ENCODE measurements at regions not wholly inside any gene's neighbourhood (a gene's known extent, or its start where the extent isn't known, plus 50 kb on each side); places are given as distances from the start of the nearest gene placed in this dataset.

- FAIRE-seq (no peak), DNase-seq (ENCODE audit: low read depth in 1 of 2, low spot score in 1 of 2) (no peak), ATAC-seq (no peak)
- no peak overlapping the region for H3K4me3 ChIP-seq
- CTCF ChIA-PET: no interaction called here
- H3K27ac ChIP-seq: no peak overlapping the region
- POLR2A ChIA-PET: no interaction called here
- H3K9me3 ChIP-seq: no peaks in the 10 kb centered on the region
- H3K4me1 ChIP-seq: no peaks in the 10 kb centered on the region
- TF ChIP-seq NR3C1 (IDR thresholded peaks at IDR 0.05) (no peak), BHLHE40 (IDR thresholded peaks at IDR 0.05; ENCODE audit: low read depth, low read length) (no peak), HOXB5 (CRISPR knock-in tag; IDR thresholded peaks at IDR 0.05) (no peak), EP300 (IDR thresholded peaks at IDR 0.05) (no peak), ELK1 (IDR thresholded peaks at IDR 0.05; ENCODE audit: low read depth, low read length) (no peak), RFX5 (IDR thresholded peaks at IDR 0.05) (no peak), PHF8 (IDR thresholded peaks at IDR 0.05; ENCODE audit: borderline replicate concordance, low read depth) (no peak), CHD2 (IDR thresholded peaks at IDR 0.05; ENCODE audit: low read length, partially characterized antibody) (no peak), TFCP2L1 (CRISPR knock-in tag; IDR thresholded peaks at IDR 0.05) (no peak)
- TF ChIP-seq, protein P1, sequence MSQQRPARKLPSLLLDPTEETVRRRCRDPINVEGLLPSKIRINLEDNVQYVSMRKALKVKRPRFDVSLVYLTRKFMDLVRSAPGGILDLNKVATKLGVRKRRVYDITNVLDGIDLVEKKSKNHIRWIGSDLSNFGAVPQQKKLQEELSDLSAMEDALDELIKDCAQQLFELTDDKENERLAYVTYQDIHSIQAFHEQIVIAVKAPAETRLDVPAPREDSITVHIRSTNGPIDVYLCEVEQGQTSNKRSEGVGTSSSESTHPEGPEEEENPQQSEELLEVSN (IDR thresholded peaks at IDR 0.05; ENCODE audit: borderline replicate concordance, low read depth): no peak
- TF ChIP-seq, protein P2, sequence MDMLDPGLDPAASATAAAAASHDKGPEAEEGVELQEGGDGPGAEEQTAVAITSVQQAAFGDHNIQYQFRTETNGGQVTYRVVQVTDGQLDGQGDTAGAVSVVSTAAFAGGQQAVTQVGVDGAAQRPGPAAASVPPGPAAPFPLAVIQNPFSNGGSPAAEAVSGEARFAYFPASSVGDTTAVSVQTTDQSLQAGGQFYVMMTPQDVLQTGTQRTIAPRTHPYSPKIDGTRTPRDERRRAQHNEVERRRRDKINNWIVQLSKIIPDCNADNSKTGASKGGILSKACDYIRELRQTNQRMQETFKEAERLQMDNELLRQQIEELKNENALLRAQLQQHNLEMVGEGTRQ (IDR thresholded peaks at IDR 0.05): no peak
- WGBS (ENCODE audit: missing lambda C conversion rate): 3% methylated on average over 1 of the region's 1 CpG
- H3K4me2 ChIP-seq: no peak overlapping the region
Observed at GRCh38 chrX:131910586-131910985, 112.5 kb upstream of the STK26 start.

DNA sequence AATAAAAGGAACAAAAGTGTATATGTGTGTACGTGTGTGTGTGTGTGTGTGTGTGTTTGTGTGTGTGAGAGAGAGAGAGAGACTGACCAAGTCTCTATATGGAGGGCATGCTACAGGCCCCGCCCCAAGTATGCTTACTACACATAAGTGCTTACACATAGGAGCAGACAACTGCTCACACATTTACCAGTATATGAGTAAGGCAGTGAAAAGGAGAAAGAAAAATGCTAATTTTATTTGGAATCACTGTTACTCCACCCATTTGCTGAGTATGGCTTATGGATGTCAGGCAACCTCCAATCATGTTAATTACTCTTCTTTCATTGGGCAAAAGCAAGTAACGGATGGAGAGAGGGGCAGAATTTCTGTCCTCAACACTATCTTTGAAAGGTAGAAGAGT is 107.6 kb upstream of the STK26 start:
- no peak for DNase-seq (ENCODE audit: low read depth in 1 of 2, low spot score in 1 of 2)
- no peak for TF ChIP-seq ELK1 (IDR thresholded peaks at IDR 0.05; ENCODE audit: low read depth, low read length)
- TF ChIP-seq, protein P2 (IDR thresholded peaks at IDR 0.05): no peak
- TF ChIP-seq POLR2A (IDR thresholded peaks at IDR 0.05; ENCODE audit: low read length): no peak
- no peak for TF ChIP-seq CEBPB (IDR thresholded peaks at IDR 0.05)
- no peak for TF ChIP-seq RNF2 (IDR thresholded peaks at IDR 0.05; ENCODE audit: borderline replicate concordance, low read depth)
- no peak for TF ChIP-seq REST (IDR thresholded peaks at IDR 0.05)
- FAIRE-seq: no peak
- Histone ChIP-seq H3K4me3 (no peak overlapping the region), H3K4me1 (no peaks in the 10 kb centered on the region), H3K4me2 (no peak overlapping the region), H3K27ac (no peak overlapping the region), H3K9me3 (no peaks in the 10 kb centered on the region)
- ATAC-seq: no peak
- ChIA-PET CTCF (no interaction called here), POLR2A (no interaction called here)
- WGBS (ENCODE audit: missing lambda C conversion rate): 6% methylated on average over 3 of the region's 3 CpGs

Measured in A549 (cell line).